ENCODE measurements at regions not wholly inside any gene's neighbourhood (a gene's known extent, or its start where the extent isn't known, plus 50 kb on each side); places are given as distances from the start of the nearest gene placed in this dataset.

DNA sequence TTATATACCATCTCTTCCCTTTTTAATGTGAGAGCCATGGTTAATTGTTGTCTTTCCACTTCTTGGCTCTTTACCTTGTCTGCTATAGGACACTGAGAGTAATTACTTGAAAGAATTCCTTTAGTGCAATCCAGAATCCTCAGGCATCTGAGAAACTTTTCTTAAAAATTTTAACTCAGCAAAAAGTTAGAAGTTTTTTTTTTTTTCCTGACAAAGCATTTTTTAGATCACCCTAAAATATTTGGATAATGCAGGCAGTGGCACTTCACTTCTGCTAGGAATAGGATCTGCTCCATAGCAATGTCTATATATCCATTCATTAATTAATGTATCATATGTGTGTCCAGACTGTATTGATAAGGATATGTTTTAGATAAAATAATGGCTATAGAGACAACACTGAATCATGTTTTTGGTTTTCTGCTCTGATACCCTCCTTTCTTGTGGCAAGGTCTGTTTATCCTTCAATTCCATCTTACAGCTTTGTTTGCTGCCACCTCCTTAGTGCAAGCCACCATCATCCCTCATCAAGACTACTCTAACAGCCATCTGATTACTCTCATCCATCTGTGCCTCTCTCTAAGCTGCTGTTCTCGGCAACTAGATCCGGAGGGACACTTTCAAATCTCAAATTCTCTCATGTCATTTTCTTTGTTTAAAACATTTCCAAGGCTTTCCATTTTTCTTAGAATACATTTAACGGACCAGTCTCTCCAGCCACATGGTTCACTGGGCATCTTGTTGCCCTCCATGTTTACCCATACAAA lies 563.5 kb downstream of the EDEM1 start:
- no peak for TF ChIP-seq CTCF (conservative IDR thresholded peaks at IDR 0.05; ENCODE audit: low read length)
- TF ChIP-seq EZH2phosphoT487 (IDR thresholded peaks at IDR 0.05; ENCODE audit: borderline replicate concordance): no peak

Measured in Loucy (cell line).